GM19438 (cell line): ENCODE measurements at regions not wholly inside any gene's neighbourhood (a gene's known extent, or its start where the extent isn't known, plus 50 kb on each side); places are given as distances from the start of the nearest gene placed in this dataset.
"Not testable (repeated sequence)": the region's sequence is repeated elsewhere in the genome, so short reads cannot be mapped to it uniquely, and the experiment has no call there.

ENCODE experiments used
- ATAC-seq: cut with Tn5 transposase; IDR thresholded peaks from one replicate; pipeline ENCODE4 v1.9.1; 2021; ENCODE audit warnings: low read depth; ENCODE audit not compliant: unreplicated experiment

- ATAC-seq = no peak
Measured at GRCh38 chr6:84976526-84977362, 212.3 kb upstream of the TBX18 start.

- no peak for ATAC-seq
Measured at GRCh38 chr6:84975316-84975715, 210.9 kb upstream of the TBX18 start.

DNA sequence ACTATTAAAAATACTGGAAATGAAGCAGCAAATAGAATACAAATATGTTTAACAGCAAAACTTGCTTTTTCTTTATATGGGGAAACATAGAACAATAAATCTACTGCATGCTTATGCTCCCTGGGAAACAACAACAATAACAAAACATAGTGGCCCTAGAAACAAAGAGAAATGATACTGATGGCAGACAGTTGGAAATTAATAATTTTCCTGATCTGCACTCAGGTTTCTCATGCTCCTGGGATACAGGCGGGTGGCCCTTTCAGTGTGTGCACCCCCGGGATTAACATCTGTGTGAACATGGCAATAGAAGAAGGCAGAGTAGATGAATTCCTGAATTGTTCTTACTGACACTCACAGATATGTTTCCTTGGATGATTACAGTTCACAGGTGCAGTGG lies 209.2 kb upstream of the TBX18 start:
- ATAC-seq = no peak

DNA sequence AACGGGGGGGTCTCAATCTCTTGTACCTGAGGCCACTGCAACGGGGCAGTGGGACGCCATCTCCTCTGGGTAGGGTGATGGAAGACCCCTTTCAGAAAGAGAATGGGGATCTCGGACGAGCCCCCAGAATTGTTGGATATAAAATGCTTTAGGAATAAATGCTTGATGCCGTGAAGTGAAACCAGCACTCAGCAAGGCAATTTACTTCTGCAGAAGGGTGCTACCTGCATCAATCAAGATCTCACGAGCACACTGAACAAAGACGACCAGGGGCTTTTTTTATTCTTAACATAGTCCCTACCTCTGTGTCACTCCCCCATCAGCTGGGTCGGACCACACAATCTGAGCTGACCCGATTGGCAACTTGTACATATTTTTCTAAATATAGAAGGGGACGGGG lies 203.6 kb upstream of the TBX18 start:
- no peak for ATAC-seq

DNA sequence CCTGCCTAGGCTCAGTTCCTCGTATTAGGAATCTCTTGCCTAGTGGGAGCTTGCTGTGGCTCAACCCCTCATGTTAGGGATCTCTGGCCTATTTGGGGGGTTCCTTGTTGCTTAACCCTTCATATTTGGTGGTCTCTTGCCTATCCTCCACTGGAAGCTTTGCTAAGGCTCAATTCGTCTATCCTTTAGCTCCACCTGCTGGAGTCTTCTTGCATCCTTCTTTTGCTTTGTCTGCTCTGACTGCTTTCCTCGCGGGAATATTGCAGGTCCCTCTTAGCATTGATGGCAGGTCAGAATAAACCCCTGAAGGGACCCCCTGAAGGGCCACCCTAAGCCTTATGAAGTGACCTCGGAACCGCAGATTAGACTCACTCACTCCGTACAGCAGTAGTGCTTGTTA lies 203.0 kb upstream of the TBX18 start:
- ATAC-seq = no peak

- no peak for ATAC-seq
Measured at GRCh38 chr6:84953111-84953755, 188.8 kb upstream of the TBX18 start.

DNA sequence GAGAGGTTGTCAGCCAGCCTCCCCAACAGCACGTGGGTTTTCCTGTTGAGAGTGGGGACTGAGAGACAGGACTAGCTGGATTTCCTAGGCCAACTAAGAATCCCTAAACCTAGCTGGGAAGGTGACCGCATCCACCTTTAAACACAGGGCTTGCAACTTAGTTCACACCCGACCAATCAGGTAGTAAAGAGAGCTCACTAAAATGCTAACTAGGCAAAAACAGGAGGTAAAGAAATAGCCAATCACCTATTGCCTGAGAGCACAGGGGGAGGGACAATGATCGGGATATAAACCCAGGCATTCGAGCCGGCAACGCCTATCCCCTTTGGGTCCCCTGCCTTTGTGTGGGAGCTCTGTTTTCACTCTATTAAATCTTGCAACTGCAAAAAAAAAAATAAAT lies 180.5 kb upstream of the TBX18 start:
- ATAC-seq = not testable (repeated sequence)

DNA sequence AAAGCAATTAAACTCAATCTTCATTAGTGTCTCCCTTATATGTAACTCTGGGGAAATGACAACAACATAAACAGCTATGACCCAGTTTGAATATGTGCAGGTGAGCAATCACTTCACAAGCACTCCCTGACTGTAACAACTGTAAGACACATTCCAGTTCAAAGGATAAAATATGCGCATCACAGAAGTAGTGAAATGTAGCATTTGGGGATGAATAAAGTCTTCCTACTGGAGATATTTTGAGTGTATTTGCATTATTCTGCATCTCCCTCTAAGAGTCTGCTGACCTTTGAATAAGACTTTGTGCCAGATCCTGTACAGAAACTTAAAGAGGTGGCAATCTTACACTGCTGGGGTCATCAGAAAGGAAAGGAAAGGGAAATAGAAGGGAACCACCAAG lies 179.5 kb upstream of the TBX18 start:
- no peak for ATAC-seq

GRCh38 chr6:84941609-84942008 lies 177.2 kb upstream of the TBX18 start:
- ATAC-seq = not testable (repeated sequence)

DNA sequence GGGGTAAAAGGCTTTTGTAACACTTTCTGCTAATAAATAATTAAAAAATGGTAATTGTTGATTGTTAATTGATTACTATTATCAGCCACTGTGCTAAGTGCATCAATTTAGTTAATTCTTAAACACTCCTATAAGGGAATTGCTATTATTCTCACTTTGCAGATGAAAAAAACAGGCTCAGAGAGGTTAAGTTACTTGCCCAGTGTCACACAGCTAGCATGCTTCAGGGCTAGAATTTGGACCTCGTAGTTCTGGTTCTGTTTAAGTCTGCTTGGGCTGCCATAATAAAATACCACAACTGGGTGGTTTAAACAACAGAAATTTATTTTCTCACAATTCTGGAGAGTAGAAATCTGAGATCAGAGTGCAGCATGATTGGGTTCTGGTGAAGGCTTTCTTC lies 164.8 kb upstream of the TBX18 start:
- ATAC-seq = no peak

DNA sequence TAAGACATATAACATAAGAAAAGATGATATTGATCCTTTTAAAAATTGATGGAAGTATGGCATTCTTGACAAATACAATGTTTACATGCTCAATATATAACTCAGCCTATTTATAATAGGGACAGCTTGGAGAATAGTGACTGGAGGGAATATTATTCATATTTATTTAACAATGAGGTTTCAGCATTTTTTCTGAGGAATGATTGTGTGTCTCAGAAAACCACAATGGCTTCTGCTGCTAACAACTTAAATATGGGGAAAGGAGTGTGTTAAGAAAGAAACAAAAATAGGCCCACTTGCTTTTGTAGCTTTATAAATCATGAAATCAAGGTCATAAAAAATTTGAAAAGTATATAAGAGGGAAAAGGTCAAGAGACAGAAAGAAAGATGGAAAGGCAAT lies 163.2 kb upstream of the TBX18 start:
- ATAC-seq = no peak

GRCh38 chr6:84926189-84927155 lies 162.1 kb upstream of the TBX18 start:
- no peak for ATAC-seq

DNA sequence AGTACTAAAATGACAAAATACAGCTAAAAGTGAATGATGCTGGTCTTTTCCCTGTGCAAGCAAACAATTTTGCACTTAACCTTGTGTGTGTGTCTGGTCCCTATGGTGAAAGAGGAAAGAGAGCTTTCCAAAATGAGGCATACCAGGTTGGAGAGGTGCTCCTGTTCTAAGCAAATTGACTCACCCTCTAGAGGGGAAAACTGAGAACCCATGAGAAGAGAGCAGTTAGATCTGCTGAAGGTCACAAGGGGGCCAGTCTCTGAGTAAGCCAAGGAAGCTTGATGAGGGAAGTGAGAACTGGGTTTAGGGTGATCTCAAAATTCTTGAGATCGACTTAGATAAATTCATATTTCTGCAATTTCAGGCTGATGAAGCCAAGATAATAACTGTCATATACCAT lies 157.5 kb upstream of the TBX18 start:
- no peak for ATAC-seq

DNA sequence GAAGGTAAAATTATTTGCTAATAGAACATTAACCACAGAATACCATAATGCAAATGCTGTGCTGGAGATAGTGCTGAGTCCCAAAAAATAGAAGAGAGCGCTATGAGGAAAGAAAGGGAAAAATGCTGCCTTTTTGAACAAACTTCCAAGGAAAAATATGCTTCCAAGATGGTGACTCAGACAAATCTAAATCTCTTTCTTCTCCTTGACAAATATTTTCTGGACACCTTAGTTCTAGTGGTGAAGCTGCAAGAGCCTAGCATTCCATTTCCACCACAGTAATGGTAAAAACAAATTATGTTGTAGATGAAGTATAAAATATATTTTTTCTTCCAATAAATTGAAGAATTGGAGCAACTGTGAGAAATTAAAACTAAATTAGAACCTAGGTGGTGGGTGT lies 155.6 kb upstream of the TBX18 start:
- ATAC-seq = no peak

DNA sequence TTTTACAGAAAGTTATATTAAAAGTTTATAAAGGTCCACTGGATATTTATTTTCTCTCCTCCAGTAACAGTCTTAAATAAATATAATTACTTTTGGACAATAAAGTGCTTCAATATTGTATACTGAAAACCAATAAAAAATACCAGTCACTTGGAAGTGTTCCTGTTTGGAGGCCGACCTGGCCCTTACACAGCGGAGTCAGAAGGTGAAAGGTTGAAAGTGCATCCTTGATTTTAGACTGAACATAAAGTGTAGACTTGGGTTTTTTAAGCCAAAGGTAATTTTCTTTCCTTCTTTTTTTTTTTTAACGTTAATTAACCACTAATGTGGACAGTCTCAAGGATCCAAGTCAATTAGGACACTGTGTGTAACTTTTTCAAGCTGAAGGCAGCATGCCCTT lies 152.3 kb upstream of the TBX18 start:
- ATAC-seq = no peak

DNA sequence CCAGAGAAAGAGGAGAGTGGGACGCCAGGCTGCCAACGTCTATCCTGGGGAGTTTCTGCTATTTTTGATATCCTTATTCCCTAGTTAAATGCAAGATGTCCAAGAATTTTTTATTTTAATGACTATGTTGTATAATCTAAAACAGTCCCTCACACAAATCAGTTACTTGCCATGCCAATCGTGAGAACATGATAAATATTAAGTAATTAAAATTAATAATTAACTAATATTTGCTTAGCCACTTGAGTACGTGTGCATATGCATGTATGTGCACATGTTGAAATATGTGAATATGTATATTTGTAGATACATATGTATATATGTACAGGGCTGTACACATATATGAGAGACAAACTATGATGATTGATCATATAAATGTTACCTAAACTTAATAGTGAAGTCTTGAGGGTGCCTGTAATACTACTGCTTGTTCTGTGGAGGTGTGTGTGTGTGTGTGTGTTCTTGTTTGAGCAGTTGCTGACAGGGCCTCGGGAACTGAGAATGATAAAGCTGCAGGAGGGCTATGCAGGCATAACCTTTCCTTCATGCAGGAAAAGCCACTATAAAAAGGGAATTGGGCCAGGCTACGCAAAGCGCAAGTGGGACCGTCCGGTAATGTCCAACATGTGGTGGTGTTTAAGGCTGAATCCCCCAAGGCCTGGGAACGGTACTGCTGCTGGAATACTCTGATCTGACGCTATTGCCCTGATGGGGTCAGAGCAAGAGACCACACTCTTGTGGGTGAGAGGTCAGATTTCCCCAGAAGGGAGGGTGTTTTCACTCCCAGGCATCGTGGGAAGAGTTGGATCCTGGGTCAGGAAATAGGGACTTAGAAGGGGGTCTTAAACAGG lies 148.3 kb upstream of the TBX18 start:
- ATAC-seq = no peak

- no peak for ATAC-seq
Measured at GRCh38 chr6:84910906-84911607, 146.7 kb upstream of the TBX18 start.

DNA sequence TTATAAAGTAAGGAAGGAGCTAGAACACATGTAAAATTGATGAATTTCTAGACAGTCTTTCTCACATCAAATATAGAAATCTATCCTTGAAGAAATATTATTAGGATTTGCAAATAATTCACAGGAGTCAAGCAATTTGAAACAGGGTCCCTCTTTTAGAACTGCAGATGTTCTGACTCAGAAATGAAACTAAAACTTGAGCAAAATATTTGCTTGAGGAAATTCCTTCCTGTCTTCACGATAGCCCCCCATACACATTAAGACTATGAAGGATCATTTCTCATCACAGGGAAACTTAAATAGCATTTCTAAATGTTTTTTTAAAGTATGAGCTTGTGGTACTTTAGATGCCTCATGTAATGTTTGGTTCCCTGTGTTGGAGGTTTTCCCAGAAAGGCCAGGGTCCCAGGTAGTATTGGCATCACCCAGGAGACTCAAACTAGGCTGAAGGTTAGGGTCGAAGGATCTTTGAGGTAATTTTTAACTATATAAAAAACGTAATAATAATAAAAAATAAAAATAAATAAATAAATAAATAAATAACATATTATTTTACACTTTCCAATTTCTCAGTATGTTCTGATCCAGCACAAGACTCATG lies 144.0 kb upstream of the TBX18 start:
- no peak for ATAC-seq

DNA sequence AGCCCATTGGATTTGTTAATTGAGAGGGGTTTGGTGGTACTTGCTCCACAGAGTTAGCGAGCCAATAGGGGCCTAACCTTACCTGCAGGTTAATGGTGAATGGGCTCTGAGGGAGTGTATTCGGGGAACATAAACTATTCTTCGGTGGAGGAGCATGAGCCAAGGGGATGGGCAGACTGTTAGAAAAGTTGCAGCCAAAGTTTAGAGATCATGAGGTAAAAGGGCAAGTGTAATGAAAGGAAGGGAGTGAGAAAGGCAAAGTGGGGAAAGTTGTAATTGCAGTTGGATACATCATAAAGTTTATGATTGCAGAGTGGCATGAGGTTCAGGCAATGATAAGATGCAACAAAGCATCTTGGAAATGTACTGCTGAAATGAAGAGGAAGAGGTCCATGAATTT lies 142.1 kb upstream of the TBX18 start:
- no peak for ATAC-seq
